NCI-H446 treated with DMSO at 0.1 percent for 48 hours (cell line): ENCODE measurements at regions not wholly inside any gene's neighbourhood (a gene's known extent, or its start where the extent isn't known, plus 50 kb on each side); places are given as distances from the start of the nearest gene placed in this dataset.
"Not testable (repeated sequence)": the region's sequence is repeated elsewhere in the genome, so short reads cannot be mapped to it uniquely, and the experiment has no call there.

Experiments
- DNase-seq: peaks from one replicate; lab custom pipeline; 2025; lab: John Stamatoyannopoulos, UW

- no peak for DNase-seq
Measured at GRCh38 chr6:33895296-33895695, 91.5 kb upstream of the MLN start.

- peak; percentile 26 for DNase-seq
Measured at GRCh38 chr6:33894438-33894837, 90.6 kb upstream of the MLN start.

DNA sequence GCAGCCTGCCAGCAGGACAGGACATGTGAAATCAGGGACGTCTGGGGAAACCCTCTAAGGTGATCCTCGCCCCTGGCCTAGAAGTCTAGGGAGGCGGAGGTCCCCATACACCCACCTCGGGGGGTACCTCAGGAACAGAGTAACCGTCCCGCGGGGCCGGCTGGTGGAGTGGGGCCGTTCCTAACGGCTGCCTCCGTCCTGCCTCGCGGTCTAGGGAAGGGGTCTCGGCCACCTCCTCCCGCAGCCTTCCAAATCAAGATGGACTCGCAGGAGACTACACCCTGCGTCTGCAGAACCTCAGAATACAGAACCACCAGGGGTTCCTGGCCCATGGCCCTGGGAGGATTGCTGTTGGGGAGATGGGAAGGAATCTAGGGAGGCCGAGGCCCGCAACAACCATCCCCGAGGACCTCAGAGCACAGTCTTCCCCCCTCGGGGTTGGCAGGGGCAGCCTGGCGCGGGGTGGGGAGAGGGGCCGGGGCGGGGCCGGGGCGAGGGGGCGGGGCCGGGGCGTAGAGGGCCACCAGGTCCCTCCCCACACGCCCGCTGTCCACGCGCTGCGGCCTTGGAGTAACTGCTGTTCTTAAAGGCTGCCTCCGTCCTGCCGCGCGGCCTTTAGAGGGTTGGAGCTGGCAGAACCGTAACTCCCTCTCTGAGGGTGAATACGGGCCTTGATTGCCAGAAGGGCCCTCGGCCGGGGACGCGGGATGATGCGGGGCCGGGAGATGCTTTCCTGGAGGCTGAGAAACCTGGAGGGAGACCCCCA is 89.0 kb upstream of the MLN start:
- no peak for DNase-seq

- no peak for DNase-seq
Measured at GRCh38 chr6:33888664-33889200, 84.9 kb upstream of the MLN start.

DNA sequence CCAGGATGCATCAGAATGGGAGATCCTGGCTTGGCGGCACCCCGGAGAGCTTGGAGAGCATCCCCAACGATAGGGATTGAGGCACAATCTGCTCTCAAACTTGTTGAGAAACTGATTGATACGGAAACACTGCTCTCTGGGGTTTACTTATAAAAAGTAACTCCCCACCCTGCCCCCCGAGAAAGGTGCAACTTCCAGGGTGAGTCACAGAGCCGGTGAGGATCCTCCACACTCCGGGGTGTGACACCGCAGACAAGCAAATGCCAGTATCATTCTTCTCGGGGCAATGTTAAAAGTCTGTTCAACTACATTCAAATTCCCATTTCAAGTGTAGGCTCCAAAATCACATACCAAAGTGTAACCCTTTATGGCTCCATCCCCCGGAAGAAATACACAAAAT is 84.4 kb upstream of the MLN start:
- DNase-seq = no peak

DNA sequence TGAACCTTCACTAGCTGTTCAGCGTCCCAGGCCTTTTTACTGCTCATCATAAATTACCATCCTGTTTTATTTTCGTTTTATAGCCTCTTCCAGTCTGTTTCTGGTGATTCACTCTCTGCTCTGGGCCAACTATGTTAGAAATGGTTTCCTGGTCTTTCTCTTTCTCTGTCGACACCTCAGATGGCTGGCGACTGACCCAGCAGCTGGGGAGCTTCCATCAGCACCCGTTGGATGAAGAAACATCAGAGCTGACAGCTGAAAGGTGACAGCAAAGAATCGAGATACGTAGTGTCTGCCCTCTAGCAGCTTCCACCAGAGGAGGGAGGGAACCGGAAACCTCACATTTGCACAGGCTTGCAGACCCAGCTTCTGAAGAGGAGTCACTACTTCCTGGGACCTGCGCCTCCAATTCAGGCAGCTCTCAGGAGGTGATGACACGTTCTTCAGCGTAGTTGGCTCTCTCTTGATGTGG is 82.9 kb upstream of the MLN start:
- no peak for DNase-seq

DNA sequence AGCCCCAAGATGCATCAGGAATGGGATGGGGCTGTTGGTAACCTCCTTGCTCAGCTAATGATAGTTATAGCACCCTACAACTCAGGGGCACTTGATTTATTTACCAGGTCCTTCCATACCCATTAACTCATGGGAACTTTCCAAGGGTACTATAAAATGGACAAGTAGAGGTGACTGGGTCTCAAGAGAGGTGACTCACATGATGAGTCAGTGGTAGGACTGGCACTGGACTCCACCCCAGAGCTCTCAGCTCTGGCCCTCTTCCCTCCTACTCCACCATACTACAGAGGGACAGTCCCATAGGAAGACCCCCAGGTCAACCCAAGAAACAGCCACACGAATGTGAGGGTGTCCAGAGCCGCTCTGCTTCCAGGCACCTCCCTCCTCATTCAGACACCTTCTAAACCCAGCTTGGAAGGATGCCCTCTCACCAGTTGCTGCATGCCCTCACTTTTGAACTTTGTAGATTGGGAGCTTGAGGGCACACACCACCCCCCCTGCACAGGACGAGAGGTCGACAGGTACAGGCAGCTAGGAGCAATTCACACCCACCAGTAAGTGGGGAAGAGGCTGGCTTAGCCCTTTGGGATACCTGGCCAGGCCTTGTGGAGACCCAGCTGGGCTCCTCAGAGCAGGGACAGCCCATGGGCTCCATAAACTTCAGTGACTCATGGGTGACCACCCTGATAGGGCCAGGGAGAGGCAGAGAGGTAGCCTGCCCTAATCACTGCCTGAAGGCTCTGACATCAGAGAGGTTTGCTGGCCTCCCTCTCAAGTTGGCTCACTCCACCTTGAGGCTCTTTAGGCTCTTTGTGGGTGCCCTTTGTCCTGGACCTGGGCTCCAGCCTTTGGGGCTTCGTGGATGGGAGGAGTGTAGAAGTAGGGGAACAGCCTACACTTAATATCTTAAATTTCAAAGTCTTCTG is 81.6 kb upstream of the MLN start:
- DNase-seq = no peak

DNA sequence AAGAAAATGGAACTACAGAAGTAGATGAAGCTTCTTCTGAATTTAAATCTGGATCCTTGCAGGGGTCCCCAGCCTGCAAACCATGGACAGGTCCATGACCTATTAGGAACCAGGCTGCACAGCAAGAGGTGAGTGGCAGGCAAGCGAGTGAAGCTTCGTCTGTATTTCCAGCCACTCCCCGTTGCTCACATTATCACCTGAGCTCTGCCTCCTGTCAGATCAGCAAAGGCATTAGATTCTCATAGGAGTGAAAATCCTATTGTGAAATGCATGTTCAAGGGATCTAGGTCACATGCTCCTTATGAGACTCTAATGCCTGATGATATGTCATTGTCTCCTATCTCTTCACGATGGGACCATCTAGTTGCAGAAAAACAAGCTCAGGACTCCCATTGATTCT is 79.8 kb upstream of the MLN start:
- DNase-seq = not testable (repeated sequence)

DNA sequence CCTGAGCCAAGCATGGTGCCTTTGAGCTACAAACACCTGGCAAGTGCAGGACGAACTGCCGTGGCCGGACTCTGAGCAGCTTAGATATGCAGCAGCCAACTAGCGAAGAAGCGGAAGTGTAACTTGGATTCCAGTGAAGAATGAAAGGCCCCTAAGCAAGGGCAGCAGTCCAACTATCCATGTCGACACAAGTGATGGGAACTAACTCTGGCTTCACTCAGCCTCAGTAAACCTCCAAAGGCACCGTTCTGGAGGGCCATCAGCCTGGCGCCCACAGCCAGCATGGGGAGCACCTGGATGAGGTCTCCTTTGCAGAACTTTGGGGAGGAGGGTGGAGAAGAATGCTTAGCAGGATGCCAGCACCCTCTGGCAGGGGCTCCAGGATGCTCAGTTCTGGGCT is 78.4 kb upstream of the MLN start:
- DNase-seq = no peak

GRCh38 chr6:33880766-33881165 is 77.0 kb upstream of the MLN start:
- DNase-seq = no peak

DNA sequence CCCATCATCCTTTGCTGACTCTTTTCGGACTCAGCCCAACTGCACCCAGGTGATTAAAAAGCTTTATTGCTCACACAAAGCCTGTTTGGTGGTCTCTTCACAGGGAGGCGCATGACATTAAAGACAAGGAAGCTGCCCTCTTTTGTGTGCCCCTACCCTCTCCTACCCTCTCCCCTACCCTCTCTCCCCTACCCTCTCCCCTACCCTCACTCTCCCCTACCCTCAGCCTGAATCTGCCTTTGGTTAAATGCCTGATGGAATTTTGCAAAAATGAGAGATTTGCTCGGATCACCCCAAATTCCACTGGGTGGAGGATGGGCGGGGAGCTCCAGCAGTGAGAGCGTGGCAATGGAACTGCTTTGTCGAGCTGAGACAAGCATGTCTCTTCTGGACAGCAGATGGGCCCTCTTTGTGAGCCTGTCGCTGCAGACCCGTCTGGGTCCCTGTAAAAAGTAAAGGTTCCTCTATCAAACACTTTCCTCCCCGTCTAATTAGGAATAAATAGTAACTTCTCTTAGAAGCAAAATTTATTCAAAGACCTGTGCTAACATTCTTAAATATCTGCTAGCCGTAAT is 76.4 kb upstream of the MLN start:
- DNase-seq = no peak

- DNase-seq = no peak
Measured at GRCh38 chr6:33878562-33878961, 74.8 kb upstream of the MLN start.

DNA sequence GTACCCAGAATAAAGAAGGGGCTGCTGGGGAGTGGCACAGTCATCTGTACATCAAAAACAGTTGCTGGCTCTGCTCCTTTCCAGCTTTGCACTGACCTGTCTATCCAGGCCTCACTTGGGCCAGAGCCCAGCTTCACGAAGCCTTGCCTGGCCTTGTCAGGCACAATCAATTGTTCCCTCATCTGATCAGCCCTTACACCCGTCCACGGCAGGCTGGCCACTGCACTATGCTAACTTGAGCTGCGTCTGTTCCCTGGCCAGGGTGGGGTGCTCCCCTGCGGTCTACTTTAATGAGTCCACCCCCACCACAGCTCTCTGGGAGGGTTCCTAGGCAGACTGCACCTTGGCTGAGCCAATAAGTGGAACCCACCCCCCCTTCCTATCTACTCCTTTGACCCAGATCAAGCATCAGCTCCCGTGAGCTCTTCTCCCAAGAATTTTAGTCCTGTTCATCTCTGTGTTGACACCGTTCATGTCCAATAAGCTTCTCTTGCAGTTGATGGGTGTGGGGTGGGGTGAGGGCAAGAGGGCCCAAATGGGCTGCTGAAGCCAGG is 74.3 kb upstream of the MLN start:
- DNase-seq = no peak

- DNase-seq = no peak
Measured at GRCh38 chr6:33875696-33876095, 71.9 kb upstream of the MLN start.

DNA sequence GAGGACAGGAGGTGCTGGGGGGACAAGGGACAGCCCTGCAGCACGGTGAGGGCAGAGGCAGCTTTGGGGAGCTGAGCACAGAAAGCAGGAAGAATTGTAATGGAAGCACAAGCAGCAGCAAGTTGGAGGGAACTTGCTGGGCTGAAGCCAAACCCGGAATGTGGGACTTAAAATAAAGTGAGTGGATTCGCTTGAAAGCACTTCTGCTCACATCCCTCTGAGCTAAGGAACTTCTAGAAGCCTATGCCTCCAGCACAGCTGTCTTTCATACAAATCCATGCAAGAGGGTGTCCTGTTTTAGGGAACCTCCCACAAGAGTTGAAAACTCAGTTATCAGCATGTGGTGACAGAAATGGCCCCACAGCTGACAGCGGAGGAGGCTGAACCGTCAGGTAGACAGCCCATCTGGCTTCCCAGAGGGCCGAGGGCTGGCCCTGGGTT is 71.4 kb upstream of the MLN start:
- DNase-seq = no peak

GRCh38 chr6:33874136-33874760 is 70.4 kb upstream of the MLN start:
- no peak for DNase-seq

DNA sequence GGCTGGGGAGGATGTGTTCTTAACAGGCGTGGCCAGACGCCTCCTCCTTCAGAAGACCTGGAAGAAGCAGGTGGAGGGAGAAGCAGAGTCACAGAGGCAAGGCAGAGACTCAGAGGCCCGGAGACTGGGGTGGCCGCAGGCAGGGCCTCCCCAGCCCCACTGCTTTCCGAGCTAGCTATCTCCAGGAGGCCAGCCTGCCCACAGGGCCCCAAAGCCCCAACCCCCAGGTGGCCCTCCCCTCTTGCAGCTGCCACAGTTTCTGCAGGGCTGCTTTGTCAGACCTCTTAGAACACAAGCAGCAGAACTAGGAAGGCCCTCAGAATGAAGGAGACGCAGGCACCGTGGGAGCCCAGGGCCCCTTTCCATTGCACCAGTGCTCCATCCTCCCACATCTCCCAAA is 69.0 kb upstream of the MLN start:
- no peak for DNase-seq

DNA sequence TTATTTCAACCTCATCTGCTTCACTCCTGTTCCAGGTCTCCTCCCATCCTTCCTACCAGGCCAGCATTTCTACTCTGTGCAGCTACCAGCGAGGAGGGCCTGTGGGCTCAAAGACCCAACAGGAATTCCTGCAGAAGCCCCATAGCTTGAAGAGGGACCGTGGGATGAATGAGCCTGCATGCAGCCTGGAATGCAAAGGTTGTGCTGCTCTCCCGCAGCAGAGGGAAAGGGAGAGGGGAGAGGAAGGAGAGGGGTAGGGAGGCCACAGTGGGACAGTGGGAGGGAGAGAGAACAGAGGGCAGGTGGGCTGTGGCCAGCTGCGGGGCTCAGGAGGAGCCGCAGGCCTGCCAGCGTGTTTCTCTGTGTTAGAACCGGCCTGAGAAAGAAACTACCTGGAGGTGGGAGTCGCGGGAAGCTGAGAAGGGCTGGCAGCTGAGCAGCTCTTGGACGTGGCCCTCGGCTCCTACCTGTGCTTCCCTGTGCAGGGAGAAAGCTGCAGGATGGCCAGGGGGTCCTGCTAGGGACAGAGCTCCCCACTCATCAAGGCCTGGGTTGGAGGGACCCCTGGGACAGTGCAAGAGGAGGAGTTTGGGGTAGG is 66.1 kb upstream of the MLN start:
- DNase-seq = no peak

DNA sequence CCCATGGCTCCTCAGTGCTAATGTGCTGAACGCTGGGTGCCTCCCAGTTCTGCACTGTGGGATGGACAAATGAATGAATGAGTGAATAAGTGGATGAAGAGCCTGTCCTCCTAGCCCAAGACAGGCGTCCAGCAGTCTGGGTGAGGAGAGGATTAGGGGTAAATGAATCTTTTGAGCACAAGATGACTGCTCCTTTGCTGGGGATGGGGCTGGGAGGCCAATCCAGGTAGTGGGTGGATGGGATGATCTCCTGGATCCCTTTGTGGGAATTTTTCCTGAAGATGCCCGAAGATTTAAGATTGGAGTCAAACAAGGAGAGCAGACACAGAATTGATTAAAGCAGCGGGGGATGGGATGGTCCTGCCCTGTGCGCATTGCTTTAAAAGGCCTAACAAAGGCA is 65.3 kb upstream of the MLN start:
- no peak for DNase-seq

DNA sequence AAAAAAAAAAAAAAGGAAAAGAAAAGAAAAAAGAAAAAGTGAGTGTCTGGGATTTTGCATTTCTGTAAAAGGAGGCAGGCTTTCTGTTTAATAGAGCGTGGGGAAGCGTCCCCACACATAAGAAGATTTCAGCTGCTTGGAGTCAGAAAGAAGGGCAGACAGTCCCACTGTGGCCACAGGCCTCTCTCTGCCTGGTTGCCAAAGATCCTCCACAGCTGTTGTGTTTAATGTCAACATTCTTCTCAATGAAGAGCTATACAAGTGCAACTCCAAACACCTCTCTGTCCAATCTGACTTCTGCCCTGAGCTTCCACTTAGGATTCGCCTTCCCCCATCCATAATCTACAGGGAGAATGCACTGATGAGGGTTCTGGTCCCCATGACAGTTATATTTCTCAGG is 64.3 kb upstream of the MLN start:
- no peak for DNase-seq

DNA sequence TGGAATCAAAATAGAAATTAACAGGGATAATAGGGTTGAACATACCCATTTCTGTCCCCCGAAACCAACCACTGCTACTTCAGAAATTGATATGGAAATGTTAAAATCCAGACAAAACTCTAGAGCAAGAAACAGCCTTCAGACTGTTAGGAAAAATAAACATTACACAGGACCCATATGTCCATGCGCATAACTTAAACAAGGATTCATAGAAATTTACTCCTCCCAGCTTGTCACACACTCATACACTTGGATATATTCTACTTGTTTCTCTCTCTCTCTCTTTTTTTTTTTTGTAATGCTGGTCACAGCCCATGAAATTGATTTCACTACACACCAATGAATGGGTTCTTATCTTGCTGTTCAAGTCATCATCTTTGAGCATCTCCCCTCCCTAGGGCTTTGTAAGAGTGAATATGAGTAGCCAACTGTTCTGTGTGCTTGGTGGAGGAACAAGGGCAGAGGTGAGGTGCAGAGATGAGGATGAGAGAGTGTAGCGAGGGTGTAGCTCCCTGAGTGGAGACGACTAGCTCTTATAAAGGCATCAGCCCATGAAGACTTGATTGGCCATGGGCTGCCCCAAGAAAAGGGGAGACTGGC is 61.8 kb upstream of the MLN start:
- no peak for DNase-seq
